ENCODE measurements at regions not wholly inside any gene's neighbourhood (a gene's known extent, or its start where the extent isn't known, plus 50 kb on each side); places are given as distances from the start of the nearest gene placed in this dataset.

GRCh38 chr2:220034426-220035130 lies 407.1 kb downstream of the SLC4A3 start:
- TF ChIP-seq CTCF (IDR thresholded peaks at IDR 0.05; ENCODE audit: low read length) (no peak), EZH2 (IDR thresholded peaks at IDR 0.05; ENCODE audit: borderline replicate concordance, low read length) (no peak)

Data from OCI-LY1 (cell line).